OCI-LY3 (cell line): ENCODE measurements at regions not wholly inside any gene's neighbourhood (a gene's known extent, or its start where the extent isn't known, plus 50 kb on each side); places are given as distances from the start of the nearest gene placed in this dataset.

Source experiments
- H2AFZ ChIP-seq: fragments of 200-600, 300-600 bp; shearing (Covaris generic); 2 replicates; pipeline ENCODE4 v1.6.0; 2014; ENCODE audit warnings: antibody characterized with exemption, low read depth, low read length
- H3K27ac ChIP-seq: fragments of 200-600, 300-600 bp; sonication (generic); 2 replicates; pipeline ENCODE4 v1.5.1; 2014; ENCODE audit warnings: mild to moderate bottlenecking, low read length, moderate library complexity, mixed read lengths
- H3K27me3 ChIP-seq: fragments of 200-600, 300-600 bp; sonication (generic); 2 replicates; pipeline ENCODE4 v1.6.1; 2014; ENCODE audit warnings: low read depth, low read length, mixed read lengths
- H3K36me3 ChIP-seq: fragments of 200-600, 300-600 bp; sonication (generic); replicated peaks from 2 replicates; pipeline ENCODE3; 2014; ENCODE audit warnings: low read depth, low read length, mixed read lengths
- H3K4me1 ChIP-seq: fragments of 300-600, 200-600 bp; sonication (generic); 2 replicates; pipeline ENCODE4 v1.6.1; 2014; ENCODE audit warnings: low read length, mixed read lengths
- H3K4me2 ChIP-seq: fragments of 200-600, 300-600 bp; sonication (generic); 2 replicates; pipeline ENCODE4 v1.6.1; 2014; ENCODE audit warnings: low read length, mixed read lengths
- H3K4me3 ChIP-seq: fragments of 300-600, 200-600 bp; sonication (generic); 2 replicates; pipeline ENCODE4 v1.5.1; 2014; ENCODE audit warnings: antibody characterized with exemption, mild to moderate bottlenecking, low read length, moderate library complexity
- H3K79me2 ChIP-seq: fragments of 300-600, 200-600 bp; shearing (Covaris generic); 2 replicates; pipeline ENCODE4 v1.6.1; 2014; ENCODE audit warnings: mild to moderate bottlenecking, low read length, mixed read lengths
- H3K9ac ChIP-seq: fragments of 300-600, 200-600 bp; shearing (Covaris generic); 2 replicates; pipeline ENCODE4 v1.6.0; 2014; ENCODE audit warnings: mild to moderate bottlenecking, low read length, moderate library complexity
- H3K9me3 ChIP-seq: fragments of 200-600, 300-600 bp; shearing (Covaris generic); 2 replicates; pipeline ENCODE4 v1.6.1; 2014; ENCODE audit warnings: low read length, mixed read lengths; ENCODE audit not compliant: insufficient read depth
- H4K20me1 ChIP-seq: fragments of 200-600, 300-600 bp; sonication (generic); 2 replicates; pipeline ENCODE4 v1.6.1; 2016; ENCODE audit warnings: low read length, mixed read lengths; ENCODE audit not compliant: insufficient read depth
- CTCF ChIP-seq: fragments of 200-600, 300-600 bp; sonication (generic); IDR thresholded peaks from 2 replicates; pipeline ENCODE4 v1.5.1; 2014; ENCODE audit warnings: antibody characterized with exemption, low read length, low read depth
- EZH2phosphoT487 ChIP-seq: fragments of 200-600 bp; shearing (Covaris generic); IDR thresholded peaks from 2 replicates; pipeline ENCODE4 v1.6.1; 2018; ENCODE audit warnings: antibody characterized with exemption, mixed run types, low read depth

GRCh38 chr9:95610006-95610785 lies 93.4 kb upstream of the PTCH1 start:
- no peak overlapping the region for H3K27ac ChIP-seq

GRCh38 chr9:95609426-95609825 lies 92.7 kb upstream of the PTCH1 start:
- H3K4me2 ChIP-seq = no peak overlapping the region
- H3K9ac ChIP-seq = no peak overlapping the region
- no peaks in the 10 kb centered on the region for H3K27me3 ChIP-seq
- H3K4me1 ChIP-seq = no peaks in the 10 kb centered on the region
- no peaks in the 10 kb centered on the region for H4K20me1 ChIP-seq
- TF ChIP-seq CTCF (no peak), EZH2phosphoT487 (no peak)
- H3K36me3 ChIP-seq = no peaks in the 10 kb centered on the region
- no peak overlapping the region for H3K4me3 ChIP-seq
- H3K9me3 ChIP-seq = no peaks in the 10 kb centered on the region
- no peak overlapping the region for H2AFZ ChIP-seq
- no peak overlapping the region for H3K27ac ChIP-seq
- no peaks in the 10 kb centered on the region for H3K79me2 ChIP-seq

More at GRCh38 chr9:95610006-95610785, 93.4 kb upstream of the PTCH1 start:
- H3K36me3 ChIP-seq = no peaks in the 10 kb centered on the region
- no peaks in the 10 kb centered on the region for H4K20me1 ChIP-seq
- H3K27me3 ChIP-seq = no peaks in the 10 kb centered on the region
- no peak for TF ChIP-seq EZH2phosphoT487
- no peak for TF ChIP-seq CTCF
- H3K9ac ChIP-seq = no peak overlapping the region
- no peaks in the 10 kb centered on the region for H3K79me2 ChIP-seq
- no peak overlapping the region for H2AFZ ChIP-seq
- no peak overlapping the region for H3K4me3 ChIP-seq
- H3K9me3 ChIP-seq = no peaks in the 10 kb centered on the region
- no peaks in the 10 kb centered on the region for H3K4me1 ChIP-seq
- no peak overlapping the region for H3K4me2 ChIP-seq

- no peak overlapping the region for H3K9ac ChIP-seq
- H3K4me2 ChIP-seq = no peak overlapping the region
- H3K4me3 ChIP-seq = no peak overlapping the region
- H3K27ac ChIP-seq = no peak overlapping the region
- H3K27me3 ChIP-seq = no peaks in the 10 kb centered on the region
- no peaks in the 10 kb centered on the region for H4K20me1 ChIP-seq
- no peaks in the 10 kb centered on the region for H3K79me2 ChIP-seq
- no peaks in the 10 kb centered on the region for H3K36me3 ChIP-seq
- TF ChIP-seq EZH2phosphoT487 (no peak), CTCF (no peak)
- H3K9me3 ChIP-seq = no peaks in the 10 kb centered on the region
- no peak overlapping the region for H2AFZ ChIP-seq
- no peaks in the 10 kb centered on the region for H3K4me1 ChIP-seq
Observed at GRCh38 chr9:95608341-95608740, 91.6 kb upstream of the PTCH1 start.

- Histone ChIP-seq H3K79me2 (no peaks in the 10 kb centered on the region), H3K4me2 (no peak overlapping the region), H3K4me3 (no peak overlapping the region), H3K9me3 (no peaks in the 10 kb centered on the region), H3K36me3 (no peaks in the 10 kb centered on the region), H2AFZ (no peak overlapping the region), H3K9ac (no peak overlapping the region), H4K20me1 (no peaks in the 10 kb centered on the region), H3K27me3 (no peaks in the 10 kb centered on the region), H3K4me1 (no peaks in the 10 kb centered on the region), H3K27ac (no peak overlapping the region)
- TF ChIP-seq EZH2phosphoT487 = no peak
- TF ChIP-seq CTCF = no peak
Observed at GRCh38 chr9:95607507-95607906, 90.7 kb upstream of the PTCH1 start.
